Renal cortical epithelial cell (primary cell): ENCODE measurements at regions not wholly inside any gene's neighbourhood (a gene's known extent, or its start where the extent isn't known, plus 50 kb on each side); places are given as distances from the start of the nearest gene placed in this dataset.
"Not testable (repeated sequence)": the region's sequence is repeated elsewhere in the genome, so short reads cannot be mapped to it uniquely, and the experiment has no call there.

ENCODE experiments used
- DNase-seq: peaks from one replicate; pipeline ENCODE4 v3.0.0-alpha.2; 2011; ENCODE audit warnings: low read depth

GRCh38 chr7:32681174-32681518 lies 185.9 kb downstream of the AVL9 start:
- no peak for DNase-seq

DNA sequence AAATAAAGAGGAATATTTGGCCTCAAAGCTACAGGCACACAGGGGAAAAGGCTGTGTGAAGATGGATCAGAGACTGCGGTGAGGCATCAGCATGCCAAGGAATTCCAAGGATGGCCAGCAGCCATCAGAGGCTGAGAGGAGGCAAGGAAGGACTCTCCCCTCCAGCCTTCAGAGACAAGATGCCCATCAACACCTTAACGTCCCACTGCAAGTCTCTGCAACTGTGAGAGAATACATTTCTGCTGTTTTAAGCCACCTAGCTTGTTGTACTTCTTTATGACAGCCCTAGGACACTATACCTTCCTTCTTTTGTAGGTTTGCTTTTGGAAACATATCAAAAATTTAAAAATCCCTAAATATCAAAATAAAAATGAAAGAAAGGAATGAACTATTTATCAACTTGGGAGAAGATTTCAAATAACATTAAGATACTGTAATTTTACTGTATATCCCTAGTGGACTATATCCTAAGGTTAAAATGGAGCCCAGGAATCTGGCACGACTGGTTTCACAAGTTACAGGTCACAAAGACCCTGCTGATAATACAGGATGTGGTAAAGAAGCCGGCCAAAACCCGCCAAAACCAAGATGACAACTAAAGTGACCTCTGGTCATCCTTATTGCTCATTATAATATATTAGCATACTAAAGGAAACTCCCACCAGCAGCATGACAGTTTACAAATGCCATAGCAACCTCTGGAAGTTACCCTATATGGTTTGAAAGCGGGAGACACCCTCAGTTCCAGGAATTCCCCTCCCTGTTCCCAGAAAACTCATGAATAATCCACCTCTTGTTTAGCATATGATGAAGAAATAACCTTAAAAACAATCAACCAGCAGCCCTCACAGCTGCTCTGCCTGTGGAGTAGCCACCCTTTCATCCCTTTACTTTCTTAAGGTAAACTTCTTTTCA lies 185.2 kb downstream of the AVL9 start:
- DNase-seq = peak; percentile 88

DNA sequence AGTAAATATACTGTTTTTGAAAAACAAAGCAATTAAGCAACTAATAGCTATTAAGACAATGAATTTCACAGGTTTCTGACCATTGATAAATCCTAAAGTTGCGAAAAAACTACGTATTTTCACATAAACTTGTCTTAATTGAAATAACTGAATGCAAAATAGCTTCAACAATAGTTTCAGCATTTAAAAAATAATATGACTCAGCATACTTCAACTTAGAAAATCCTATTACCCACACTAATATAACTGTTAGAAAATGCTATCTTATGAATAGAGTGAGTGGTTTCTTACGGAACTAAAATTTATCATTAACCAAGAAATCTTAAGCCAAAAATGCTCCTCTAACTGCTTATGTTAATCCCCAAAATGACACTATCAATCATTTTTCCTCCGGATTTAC lies 183.9 kb downstream of the AVL9 start:
- DNase-seq = peak; percentile 13

- DNase-seq = no peak
Measured at GRCh38 chr7:32677593-32677992, 182.3 kb downstream of the AVL9 start.

- DNase-seq = no peak
Measured at GRCh38 chr7:32676249-32676941, 181.1 kb downstream of the AVL9 start.

DNA sequence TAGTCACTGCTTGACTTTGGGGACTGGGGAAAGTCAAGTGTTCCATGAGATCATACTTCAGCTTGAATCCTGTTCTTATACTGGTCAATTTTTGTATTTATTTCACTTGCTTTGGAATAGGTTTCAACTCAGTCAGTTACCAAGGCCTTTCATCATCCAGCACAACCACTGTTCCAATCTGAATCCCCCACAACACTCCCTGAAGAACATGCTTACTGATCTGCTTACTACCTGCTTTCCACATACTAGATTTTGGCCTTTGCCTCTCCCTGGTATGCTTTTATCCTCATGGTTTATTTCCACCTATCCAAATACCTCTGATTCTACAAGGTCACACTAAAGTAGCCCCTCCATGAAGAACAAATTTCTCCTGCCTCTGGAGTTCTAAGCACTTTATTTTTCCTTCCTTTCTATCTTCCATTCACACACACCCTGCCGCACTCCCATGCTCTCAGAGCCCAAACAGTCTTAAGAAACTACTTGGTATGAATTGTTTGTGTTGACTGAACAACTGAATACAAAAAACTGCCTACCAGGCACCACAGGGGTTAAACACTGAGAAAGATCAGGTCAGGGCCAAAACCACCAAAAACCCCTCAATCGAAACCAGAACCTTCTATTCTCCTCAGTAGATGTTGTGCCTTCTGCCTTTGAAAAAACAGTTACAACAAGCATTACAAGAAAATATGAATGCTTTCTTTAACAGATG lies 178.1 kb downstream of the AVL9 start:
- DNase-seq = peak; percentile 10

GRCh38 chr7:32670110-32671025 lies 175.1 kb downstream of the AVL9 start:
- peak; percentile 97 for DNase-seq

GRCh38 chr7:32669173-32669870 lies 174.0 kb downstream of the AVL9 start:
- DNase-seq = peak; percentile 97

DNA sequence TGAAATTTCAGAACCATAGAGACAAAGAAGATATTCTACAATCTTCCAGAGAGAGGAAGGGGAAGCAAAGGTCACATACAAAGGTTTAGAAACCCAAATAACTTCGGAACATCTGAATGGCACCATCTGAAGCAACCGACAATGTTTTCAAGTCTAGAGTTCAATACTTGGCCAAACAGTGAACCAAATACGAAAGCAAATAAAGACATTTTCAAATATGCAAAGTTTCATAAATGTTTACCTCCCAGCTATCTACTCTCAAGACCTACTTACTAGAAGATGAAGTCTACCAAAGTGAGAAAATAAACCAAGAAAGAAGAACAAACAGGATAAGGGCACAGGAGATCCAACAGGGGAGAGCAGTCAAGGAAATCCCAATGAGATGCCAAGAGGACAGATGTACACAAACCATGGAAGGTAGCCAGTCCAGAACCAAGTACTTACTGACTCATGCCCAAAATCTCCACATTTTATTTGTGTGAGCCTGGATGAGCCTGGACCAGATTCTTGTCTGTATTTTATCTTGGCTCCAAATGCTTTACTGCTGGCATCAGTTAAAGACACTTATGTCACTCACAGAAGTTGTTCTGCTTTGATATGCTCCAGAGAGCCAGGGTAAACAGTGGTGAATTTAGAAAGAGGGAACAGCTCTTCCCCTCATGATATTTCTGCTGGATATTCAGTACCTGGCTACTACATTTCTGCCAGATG lies 173.3 kb downstream of the AVL9 start:
- peak; percentile 74 for DNase-seq

DNA sequence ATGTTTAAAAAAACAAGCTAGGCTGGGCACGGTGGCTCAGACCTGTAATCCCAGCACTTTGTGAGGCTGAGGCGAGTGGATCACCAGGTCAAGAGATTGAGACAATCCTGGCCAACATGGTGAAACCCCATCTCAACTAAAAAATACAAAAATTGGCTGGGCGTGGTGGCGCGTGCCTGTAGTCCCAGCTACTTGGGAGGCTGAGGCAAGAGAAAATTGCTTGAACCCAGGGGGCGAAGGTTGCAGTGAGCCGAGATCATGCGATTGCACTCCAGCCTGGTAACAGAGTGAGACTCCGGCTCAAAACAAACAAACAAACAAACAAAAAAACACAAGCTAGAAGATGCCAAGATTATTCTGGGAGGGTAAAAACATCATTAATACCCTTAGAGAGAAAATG lies 172.3 kb downstream of the AVL9 start:
- DNase-seq = not testable (repeated sequence)

DNA sequence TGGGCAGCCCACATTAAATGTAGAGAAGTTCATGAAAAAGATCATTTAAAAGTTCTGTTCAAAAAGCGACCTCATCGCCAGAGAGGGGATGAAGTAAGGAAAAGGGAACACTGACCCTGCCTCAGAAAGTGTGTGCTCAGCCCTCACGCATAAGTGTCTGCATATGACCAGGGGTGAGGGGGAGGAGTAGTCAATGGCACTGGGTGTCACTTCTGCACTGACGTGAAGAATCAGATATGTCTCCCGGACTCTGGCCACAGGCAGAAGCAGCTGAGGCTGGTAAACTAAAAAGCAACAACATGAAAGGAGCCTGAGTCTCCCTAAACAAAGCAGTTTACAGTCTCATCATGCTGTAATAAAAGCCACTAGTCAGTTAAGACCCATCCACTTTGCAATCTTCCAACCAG lies 168.5 kb downstream of the AVL9 start:
- DNase-seq = not testable (repeated sequence)

DNA sequence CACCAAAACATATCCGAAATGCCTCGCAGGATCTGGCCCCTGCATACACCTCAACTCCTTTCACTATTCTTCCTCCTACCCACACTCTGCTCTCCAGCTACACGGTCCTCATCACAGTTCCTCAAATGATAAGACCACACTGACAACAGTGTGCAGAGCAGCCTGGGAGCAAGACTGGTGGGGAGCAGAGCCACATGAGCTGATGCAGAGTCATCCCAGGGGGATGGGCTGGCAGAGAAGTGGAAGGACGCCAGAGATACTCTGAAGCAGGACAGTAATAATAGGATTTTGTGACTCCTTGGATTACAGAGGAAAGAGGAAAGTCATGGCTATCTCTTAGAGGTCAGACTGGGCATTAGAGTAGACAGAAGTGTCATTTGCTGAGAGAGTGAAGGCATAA lies 167.2 kb downstream of the AVL9 start:
- not testable (repeated sequence) for DNase-seq

GRCh38 chr7:32661929-32662328 lies 166.6 kb downstream of the AVL9 start:
- no peak for DNase-seq

DNA sequence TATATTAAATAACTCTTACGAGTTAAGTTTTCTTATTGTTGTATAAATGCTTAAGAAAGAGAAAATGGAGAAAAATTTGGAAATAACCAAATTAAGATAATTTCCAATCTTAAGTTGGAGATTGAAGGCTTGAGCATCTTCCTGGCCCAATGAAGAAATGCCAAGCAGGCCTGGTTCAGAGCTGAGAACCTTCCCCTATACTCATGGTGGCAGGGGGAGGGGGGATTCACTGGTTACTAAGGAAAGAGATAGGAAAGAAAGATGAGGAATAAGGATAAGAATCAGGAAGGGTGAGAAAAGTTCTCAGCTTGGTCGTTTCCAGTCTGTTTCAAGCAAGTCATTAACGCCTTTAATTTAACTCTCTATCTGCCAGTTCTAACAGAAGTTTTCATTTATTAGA lies 166.2 kb downstream of the AVL9 start:
- DNase-seq = no peak

- DNase-seq = no peak
Measured at GRCh38 chr7:32660936-32661335, 165.6 kb downstream of the AVL9 start.

DNA sequence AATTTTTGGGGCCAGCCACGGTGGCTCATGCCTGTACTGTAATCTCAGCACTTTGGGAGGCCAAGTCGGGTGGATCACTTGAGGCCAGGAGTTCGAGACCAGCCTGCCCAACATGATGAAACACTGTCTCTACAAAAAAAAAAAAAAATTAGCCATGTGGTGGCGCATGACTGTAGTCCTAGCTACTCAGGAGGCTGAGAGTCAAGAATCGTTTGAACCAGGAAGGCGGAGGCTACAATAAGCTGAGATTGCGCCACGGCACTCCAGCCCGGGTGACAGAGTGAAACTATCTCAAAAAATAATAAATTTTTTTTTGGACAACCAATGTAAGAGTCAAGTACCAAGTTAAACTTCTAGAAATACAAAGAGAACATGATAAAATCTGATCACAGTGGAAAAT lies 164.6 kb downstream of the AVL9 start:
- no peak for DNase-seq

DNA sequence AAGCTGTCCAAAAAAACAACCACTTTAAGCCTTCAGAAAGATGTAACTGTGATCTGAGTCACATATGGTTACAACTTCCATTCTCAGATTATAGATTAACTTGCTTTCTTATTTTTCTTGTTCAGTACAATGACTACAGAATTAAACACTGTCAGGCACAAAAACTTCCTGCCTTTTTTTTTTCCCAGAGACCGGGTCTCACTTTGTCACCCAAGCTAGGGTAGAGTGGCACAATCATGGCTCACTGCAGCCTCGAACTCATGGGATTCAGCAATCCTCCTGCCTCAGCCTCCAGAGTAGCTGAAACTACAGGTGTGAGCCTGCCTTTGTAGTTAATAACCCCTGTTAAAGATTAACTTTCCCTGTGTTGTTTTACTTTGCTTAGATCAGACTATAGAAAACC lies 163.2 kb downstream of the AVL9 start:
- DNase-seq = peak; percentile 92

- peak; percentile 83 for DNase-seq
Measured at GRCh38 chr7:32658034-32658433, 162.7 kb downstream of the AVL9 start.

- not testable (repeated sequence) for DNase-seq
Measured at GRCh38 chr7:32654549-32654948, 159.3 kb downstream of the AVL9 start.

DNA sequence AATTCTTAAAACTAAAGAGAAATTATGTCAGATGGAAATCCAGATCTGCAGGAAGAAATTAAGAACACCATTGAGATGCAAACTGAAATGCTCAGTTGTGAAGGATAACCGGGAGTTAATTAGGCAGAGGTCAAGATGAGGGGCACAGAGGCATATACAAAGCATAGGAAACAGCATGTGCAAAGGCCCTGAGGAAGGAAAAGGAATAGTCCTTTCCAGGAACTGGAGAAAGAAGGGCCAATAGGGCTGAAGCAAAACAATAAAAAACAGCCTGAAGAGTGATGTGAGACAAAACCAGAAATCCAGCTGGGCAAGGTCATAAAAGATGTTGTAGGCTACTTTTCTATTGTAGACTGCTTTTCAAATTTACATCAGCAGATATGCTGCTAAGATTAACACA lies 155.1 kb downstream of the AVL9 start:
- DNase-seq = not testable (repeated sequence)
